Tibial artery (tissue), 4 donors: ENCODE measurements at regions not wholly inside any gene's neighbourhood (a gene's known extent, or its start where the extent isn't known, plus 50 kb on each side); places are given as distances from the start of the nearest gene placed in this dataset.

Source experiments
- DNase-seq, 2 donors: peaks; one replicate each; pipeline ENCODE4 v3.0.0-alpha.2; 2019
- H3K27ac ChIP-seq, 2 donors: fragments of 200-600 bp; sonication (generic) in 1 of 2; 1 replicate in 1 of 2; 2 replicates in 1 of 2; pipeline ENCODE4 v1.5.1; 2018 to 2019; ENCODE audit warnings: mild to moderate bottlenecking in 1 of 2
- H3K27me3 ChIP-seq, 2 donors: fragments of 200-600 bp; sonication (generic) in 1 of 2; one replicate each; pipeline versions ENCODE4 v1.5.1 to v1.6.0; 2016 to 2019
- H3K36me3 ChIP-seq, 3 donors: fragments of 200-600 bp; sonication (generic) in 2 of 3; one replicate each; pipeline ENCODE4 v1.5.1; 2016 to 2019; ENCODE audit warnings: mild to moderate bottlenecking in 2 of 3
- H3K4me1 ChIP-seq, 4 donors: fragments of 200-600 bp; sonication (generic) in 2 of 4; 1 replicate in 3 of 4; 2 replicates in 1 of 4; pipeline ENCODE4 v1.5.1; 2016 to 2019
- H3K4me3 ChIP-seq, 2 donors: fragments of 200-600 bp; sonication (generic) in 1 of 2; 1 replicate in 1 of 2; 2 replicates in 1 of 2; pipeline ENCODE4 v1.5.1; 2018 to 2019; ENCODE audit warnings: mild to moderate bottlenecking in 2 of 2
- H3K9me3 ChIP-seq, 3 donors: fragments of 200-600 bp; sonication (generic) in 1 of 3; one replicate each; pipeline ENCODE4 v1.5.1; 2016 to 2019
- CTCF ChIP-seq, 2 experiments: fragments of 200-600 bp in 1 of 2; fragments of 450-650 bp in 1 of 2; IDR thresholded peaks; one replicate each; pipeline ENCODE4 v1.5.1; 2017 to 2019; ENCODE audit warnings: antibody characterized with exemption in 2 of 2, mild to moderate bottlenecking in 1 of 2, moderate library complexity in 1 of 2
- intact Hi-C: fragments of 100-400 bp; cut with DNase I; formaldehyde crosslinking; loops from one replicate; pipeline ENCODE4 v1.15.0; 2023; ENCODE audit warnings: low total_unique reads

GRCh38 chrX:475926-476723 is 89.4 kb upstream of the PPP2R3B start:
- Histone ChIP-seq H3K4me3 (no peak overlapping the region), H3K27me3 (peaks cover 0 to 14% of the 10 kb centered on the region in 2 donors), H3K27ac (no peak overlapping the region), H3K36me3 (no peaks in the 10 kb centered on the region), H3K4me1 (no peaks in the 10 kb centered on the region), H3K9me3 (no peaks in the 10 kb centered on the region)
- no peak for DNase-seq
- no peak for TF ChIP-seq CTCF (IDR thresholded peaks at IDR 0.05)
- intact Hi-C loops = no loop called here

GRCh38 chrX:476724-477075 is 90.0 kb upstream of the PPP2R3B start:
- Histone ChIP-seq H3K9me3 (no peaks in the 10 kb centered on the region), H3K27ac (no peak overlapping the region), H3K4me3 (no peak overlapping the region), H3K36me3 (no peaks in the 10 kb centered on the region), H3K4me1 (no peaks in the 10 kb centered on the region), H3K27me3 (peaks cover 0 to 14% of the 10 kb centered on the region in 2 donors)
- no peak for TF ChIP-seq CTCF (IDR thresholded peaks at IDR 0.05)
- intact Hi-C loops = no loop called here
- DNase-seq = no peak

- Histone ChIP-seq H3K27ac (no peak overlapping the region), H3K9me3 (no peaks in the 10 kb centered on the region), H3K27me3 (peaks cover 0 to 14% of the 10 kb centered on the region in 2 donors), H3K4me1 (no peaks in the 10 kb centered on the region), H3K36me3 (no peaks in the 10 kb centered on the region), H3K4me3 (no peak overlapping the region)
- no peak for TF ChIP-seq CTCF (IDR thresholded peaks at IDR 0.05)
- DNase-seq = no peak
- intact Hi-C loops = no loop called here
Measured at GRCh38 chrX:477441-478012, 90.8 kb upstream of the PPP2R3B start.

GRCh38 chrX:479273-479981 is 92.7 kb upstream of the PPP2R3B start:
- peaks cover 0 to 14% of the 10 kb centered on the region in 2 donors for H3K27me3 ChIP-seq
- no peaks in the 10 kb centered on the region for H3K36me3 ChIP-seq
- intact Hi-C loops = no loop called here
- H3K4me3 ChIP-seq = no peak overlapping the region
- H3K4me1 ChIP-seq = no peaks in the 10 kb centered on the region
- no peaks in the 10 kb centered on the region for H3K9me3 ChIP-seq
- no peak for DNase-seq
- no peak for TF ChIP-seq CTCF (IDR thresholded peaks at IDR 0.05)
- H3K27ac ChIP-seq = no peak overlapping the region

- DNase-seq = no peak
- Histone ChIP-seq H3K4me1 (no peaks in the 10 kb centered on the region), H3K4me3 (no peak overlapping the region), H3K27ac (no peak overlapping the region), H3K36me3 (no peaks in the 10 kb centered on the region), H3K27me3 (peaks cover 0 to 5% of the 10 kb centered on the region in 2 donors), H3K9me3 (no peaks in the 10 kb centered on the region)
- no peak for TF ChIP-seq CTCF (IDR thresholded peaks at IDR 0.05)
- intact Hi-C loops = no loop called here
Measured at GRCh38 chrX:480861-481417, 94.2 kb upstream of the PPP2R3B start.
